HG03575 (cell line): ENCODE measurements at regions not wholly inside any gene's neighbourhood (a gene's known extent, or its start where the extent isn't known, plus 50 kb on each side); places are given as distances from the start of the nearest gene placed in this dataset.
"Not testable (repeated sequence)": the region's sequence is repeated elsewhere in the genome, so short reads cannot be mapped to it uniquely, and the experiment has no call there.

Source experiments
- ATAC-seq: cut with Tn5 transposase; IDR thresholded peaks from one replicate; pipeline ENCODE4 v1.9.1; 2021; ENCODE audit not compliant: unreplicated experiment, insufficient number of reproducible peaks, low FRiP score; ENCODE audit errors: extremely low read depth

GRCh38 chr10:3393958-3394357 is 221.4 kb upstream of the PITRM1 start:
- ATAC-seq: no peak

DNA sequence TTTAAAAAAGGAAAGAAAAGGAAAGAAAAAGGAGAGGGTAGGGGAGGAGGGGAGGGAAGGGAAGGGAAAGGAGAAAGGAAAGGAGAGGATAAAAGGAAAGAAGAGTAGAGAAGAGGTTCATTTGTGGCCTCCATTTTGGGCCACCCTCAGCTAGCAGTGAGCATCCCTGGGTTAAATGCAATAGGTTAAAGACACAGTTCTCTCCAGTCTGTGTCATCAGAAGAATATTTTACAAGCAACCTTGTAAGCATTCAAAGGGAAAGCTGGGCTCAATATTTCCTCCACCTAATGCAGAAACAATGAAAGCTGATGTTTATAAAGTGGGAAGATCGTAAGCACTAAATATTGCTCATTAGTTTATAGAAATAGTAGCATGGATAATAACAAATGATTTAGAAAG is 219.1 kb upstream of the PITRM1 start:
- ATAC-seq: no peak

DNA sequence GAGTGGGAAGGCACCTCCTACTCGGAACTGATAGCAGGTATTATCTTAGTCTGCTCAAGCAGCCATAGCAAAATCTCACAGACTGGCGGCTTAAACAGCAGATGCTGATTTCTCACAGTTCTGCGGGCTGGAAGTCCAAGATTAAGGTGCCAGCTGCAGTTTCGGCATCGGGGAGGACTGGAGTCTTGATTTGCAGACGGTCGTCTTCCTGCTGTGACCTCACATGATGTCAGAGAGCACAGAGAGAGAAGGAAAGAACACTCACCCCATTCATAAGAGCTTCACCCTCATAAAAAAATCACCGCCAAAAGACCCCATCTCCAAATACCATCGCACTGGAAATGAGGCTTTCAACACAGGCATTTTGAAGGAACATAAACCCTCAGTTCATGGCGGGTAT is 216.5 kb upstream of the PITRM1 start:
- no peak for ATAC-seq

DNA sequence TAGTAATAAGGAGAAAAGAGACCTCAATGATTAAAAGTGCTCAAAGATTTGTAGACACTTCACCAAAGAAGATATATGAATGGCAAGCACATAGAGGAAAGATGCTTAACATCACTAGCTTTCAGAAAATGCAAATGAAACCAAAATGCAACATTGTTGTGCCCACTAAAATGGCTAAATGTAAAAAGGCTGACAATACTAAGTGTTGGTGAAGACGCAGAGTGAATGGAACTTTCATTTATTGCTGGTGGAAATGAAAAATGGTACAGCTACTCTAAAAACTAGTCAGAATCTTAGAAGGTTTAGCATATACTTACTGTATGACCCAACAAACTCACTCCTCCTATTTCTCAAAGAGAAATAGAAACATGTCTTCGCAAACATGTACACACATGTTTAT is 212.9 kb upstream of the PITRM1 start:
- no peak for ATAC-seq

DNA sequence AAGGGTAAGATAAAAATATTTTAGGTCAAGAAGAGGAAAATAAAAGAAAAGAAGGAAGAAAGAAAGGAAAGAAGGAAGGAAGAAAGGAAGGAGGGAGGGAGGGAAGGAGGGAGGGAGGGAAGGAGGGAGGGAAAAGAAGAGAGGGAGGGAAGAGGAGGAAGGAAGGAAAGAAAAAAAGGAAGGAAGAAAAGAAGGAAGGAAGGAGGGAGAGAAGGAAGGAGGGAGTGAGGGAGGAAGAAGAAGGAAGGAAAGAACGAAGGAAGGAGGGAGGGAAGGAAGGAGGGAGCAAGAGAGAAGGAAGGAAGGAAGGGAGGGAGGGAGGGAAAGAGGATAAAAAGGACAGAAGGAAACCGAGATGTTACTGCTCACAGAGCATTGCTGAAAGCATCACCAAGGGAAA is 209.5 kb upstream of the PITRM1 start:
- ATAC-seq: no peak

GRCh38 chr10:3380406-3381050 is 207.9 kb upstream of the PITRM1 start:
- no peak for ATAC-seq

- ATAC-seq: no peak
These were observed 204.0 kb upstream of the PITRM1 start for GRCh38 chr10:3376631-3377030.

DNA sequence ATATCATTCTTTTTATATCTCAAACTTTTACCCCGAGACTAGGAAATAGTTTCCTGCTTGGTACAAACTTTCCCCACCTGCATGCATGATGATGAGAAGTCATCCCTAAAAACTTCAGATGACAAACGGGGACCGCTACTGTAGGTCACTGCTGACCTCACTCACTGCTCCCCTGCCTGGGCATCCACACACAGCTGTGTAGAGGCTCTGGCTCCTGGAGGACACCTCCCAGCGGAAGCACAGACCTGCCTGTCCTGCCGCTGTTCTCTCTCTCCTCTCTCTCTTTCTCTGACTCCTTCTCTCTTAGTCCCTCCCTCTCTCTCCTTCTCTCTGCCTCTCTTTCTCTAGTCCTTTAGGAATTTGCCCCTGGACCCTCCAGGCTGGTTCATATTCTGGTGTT is 202.9 kb upstream of the PITRM1 start:
- no peak for ATAC-seq

DNA sequence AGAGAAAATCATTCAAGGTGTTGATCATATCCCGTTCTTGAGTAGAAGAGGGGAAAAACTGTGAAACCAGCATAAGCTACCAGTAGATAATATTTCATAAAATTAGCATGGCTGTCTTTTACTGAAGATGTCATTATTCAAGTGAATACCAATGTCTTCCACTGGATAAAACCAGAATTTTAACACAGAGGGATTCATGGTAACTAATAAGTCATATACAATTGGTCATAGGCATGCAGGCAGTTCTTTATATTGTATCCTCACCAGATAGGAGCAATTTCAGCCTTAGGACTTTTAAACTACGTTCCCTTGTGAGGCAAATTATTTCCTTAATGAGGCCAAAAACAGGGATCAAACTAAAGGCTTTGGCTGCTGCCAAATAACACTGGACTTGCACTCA is 202.3 kb upstream of the PITRM1 start:
- no peak for ATAC-seq

- not testable (repeated sequence) for ATAC-seq
These were observed 200.9 kb upstream of the PITRM1 start for GRCh38 chr10:3373374-3374027.

DNA sequence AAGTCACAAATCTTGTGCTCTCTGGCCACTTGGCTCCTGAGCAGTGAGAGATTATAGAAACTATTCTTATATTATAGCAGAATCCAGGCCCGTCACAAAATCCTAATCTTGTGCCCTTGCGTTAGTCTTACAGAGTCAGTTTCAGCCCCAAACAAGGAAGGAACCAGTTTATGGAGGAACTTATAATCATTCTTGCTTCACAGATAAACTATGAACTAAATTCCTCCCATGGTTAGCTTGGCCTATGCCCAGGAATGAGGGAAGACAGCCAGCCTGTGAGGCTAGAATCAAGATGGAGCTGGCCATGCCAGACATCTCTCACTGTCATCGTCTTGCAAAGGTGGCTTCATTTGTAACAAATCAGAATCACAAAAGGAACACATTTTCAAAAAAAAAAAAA is 199.7 kb upstream of the PITRM1 start:
- no peak for ATAC-seq

DNA sequence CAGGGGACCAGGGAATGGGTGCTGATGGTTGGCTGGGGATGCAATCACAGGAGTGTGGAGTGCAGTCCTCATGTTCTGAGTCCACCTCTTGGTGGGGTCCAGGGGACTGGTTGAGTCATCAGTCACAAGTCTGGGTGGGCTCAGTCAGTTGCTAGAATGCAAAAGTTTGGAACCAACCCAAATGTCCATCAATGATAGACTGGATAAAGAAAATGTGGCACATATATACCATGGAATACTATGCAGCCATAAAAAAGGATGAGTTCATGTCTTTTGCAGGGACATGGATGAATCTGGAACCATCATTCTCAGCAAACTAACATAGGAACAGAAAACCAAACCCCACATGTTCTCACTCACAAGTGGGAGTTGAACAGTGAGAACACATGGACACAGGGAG is 199.0 kb upstream of the PITRM1 start:
- ATAC-seq: not testable (repeated sequence)

- no peak for ATAC-seq
These were observed 194.3 kb upstream of the PITRM1 start for GRCh38 chr10:3366735-3367405.

- no peak for ATAC-seq
These were observed 193.5 kb upstream of the PITRM1 start for GRCh38 chr10:3366043-3366442.

DNA sequence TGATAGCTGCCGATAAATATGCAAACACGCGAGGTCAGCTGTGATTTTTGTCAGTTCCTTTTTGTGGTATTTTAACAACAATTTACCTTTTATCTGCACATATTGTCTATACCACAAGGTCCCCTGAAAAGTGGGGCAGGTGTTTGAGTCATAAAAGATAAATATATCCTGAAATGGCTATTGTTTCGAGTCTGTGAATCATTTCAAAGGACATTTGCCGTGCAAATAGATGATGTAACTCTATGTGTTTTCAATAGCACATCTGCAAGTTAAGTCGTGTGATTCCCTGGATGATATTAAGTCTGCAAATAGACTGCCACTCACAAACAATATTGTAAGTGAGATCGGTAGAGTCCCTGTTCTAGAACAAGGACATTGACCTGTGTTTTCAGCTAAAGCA is 193.0 kb upstream of the PITRM1 start:
- no peak for ATAC-seq

- ATAC-seq: no peak
These were observed 192.3 kb upstream of the PITRM1 start for GRCh38 chr10:3364768-3365480.

GRCh38 chr10:3363311-3364045 is 190.9 kb upstream of the PITRM1 start:
- ATAC-seq: no peak

DNA sequence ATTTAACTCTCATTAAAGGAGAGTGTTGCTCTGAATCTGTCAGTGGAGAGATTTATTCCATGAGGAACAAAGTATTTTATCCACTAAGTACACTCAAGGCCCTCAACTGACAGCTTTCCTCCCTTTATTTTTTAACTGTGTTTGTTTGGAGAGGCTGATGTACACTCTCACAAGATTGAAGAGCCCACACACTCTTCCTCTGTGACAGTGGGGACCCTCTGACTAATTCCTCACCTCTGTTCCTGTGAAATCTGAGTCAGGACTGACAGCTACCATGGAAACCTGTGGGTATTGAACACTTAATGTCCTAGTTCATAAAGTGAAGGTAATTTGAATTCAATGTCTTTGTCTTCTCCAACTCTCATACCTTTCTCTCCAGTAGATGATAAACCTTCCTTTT is 189.8 kb upstream of the PITRM1 start:
- no peak for ATAC-seq

GRCh38 chr10:3361640-3362039 is 189.1 kb upstream of the PITRM1 start:
- ATAC-seq: no peak
